ENCODE measurements at regions not wholly inside any gene's neighbourhood (a gene's known extent, or its start where the extent isn't known, plus 50 kb on each side); places are given as distances from the start of the nearest gene placed in this dataset.

- DNase-seq = no peak
Measured at GRCh38 chr2:70036290-70036689, 51.0 kb upstream of the PCBP1 start.

- no peak for DNase-seq
Measured at GRCh38 chr2:70035344-70035844, 51.9 kb upstream of the PCBP1 start.

GRCh38 chr2:70030724-70031420 is 56.4 kb upstream of the PCBP1 start:
- DNase-seq = no peak

GRCh38 chr2:70029814-70030409 is 57.4 kb upstream of the PCBP1 start:
- peak; percentile 72 for DNase-seq

- DNase-seq = no peak
Measured at GRCh38 chr2:70024284-70024683, 62.9 kb upstream of the ASPRV1 start.

- no peak for DNase-seq
Measured at GRCh38 chr2:70019096-70019495, 57.7 kb upstream of the ASPRV1 start.

GRCh38 chr2:70017962-70018361 is 56.5 kb upstream of the ASPRV1 start:
- DNase-seq = no peak

- DNase-seq = no peak
Measured at GRCh38 chr2:70014959-70015358, 53.5 kb upstream of the ASPRV1 start.

- no peak for DNase-seq
Measured at GRCh38 chr2:70012887-70013286, 51.5 kb upstream of the ASPRV1 start.

GRCh38 chr2:70011786-70012185 is 50.4 kb upstream of the ASPRV1 start:
- no peak for DNase-seq

- no peak for DNase-seq
Measured at GRCh38 chr2:70011335-70011734, 49.9 kb upstream of the ASPRV1 start.

Measured in CD4-positive, alpha-beta T cell treated with Interleukin-15 for 1 hour (primary cell).